Gastroesophageal sphincter (tissue), 3 donors: ENCODE measurements at regions not wholly inside any gene's neighbourhood (a gene's known extent, or its start where the extent isn't known, plus 50 kb on each side); places are given as distances from the start of the nearest gene placed in this dataset.

Experiments used
- CTCF ChIP-seq, 4 experiments: fragments of 200-600 bp in 2 of 4; fragments of 450-650 bp in 2 of 4; sonication (generic) in 1 of 4; IDR thresholded peaks; one replicate each; pipeline ENCODE4 v1.5.1; 2017 to 2019; ENCODE audit warnings: antibody characterized with exemption in 4 of 4, mild to moderate bottlenecking in 2 of 4, moderate library complexity in 2 of 4
- EP300 ChIP-seq: sonication (generic); formaldehyde crosslinking; IDR thresholded peaks from one replicate; pipeline ENCODE4 v1.6.1; 2017; ENCODE audit warnings: antibody characterized with exemption, mild to moderate bottlenecking
- POLR2A ChIP-seq, 2 donors: fragments of 450-650 bp; IDR thresholded peaks; one replicate each; pipeline ENCODE4 v1.6.1; 2017; ENCODE audit warnings: antibody characterized with exemption in 2 of 2, mild to moderate bottlenecking in 2 of 2, moderate library complexity in 1 of 2
- POLR2AphosphoS5 ChIP-seq: sonication (generic); formaldehyde crosslinking; IDR thresholded peaks from one replicate; pipeline ENCODE4 v1.6.1; 2017; ENCODE audit warnings: antibody characterized with exemption

- no peak for TF ChIP-seq CTCF (IDR thresholded peaks at IDR 0.05)
- no peak for TF ChIP-seq POLR2AphosphoS5
- TF ChIP-seq EP300, result no peak
- no peak for TF ChIP-seq POLR2A (IDR thresholded peaks at IDR 0.05)
Observed at GRCh38 chr5:62977661-62978060, 399.0 kb downstream of the LRRC70 start.
